Thyroid gland (tissue), 4 donors: ENCODE measurements at regions not wholly inside any gene's neighbourhood (a gene's known extent, or its start where the extent isn't known, plus 50 kb on each side); places are given as distances from the start of the nearest gene placed in this dataset.
A peak's percentile ranks its signal among the peaks of the same experiment; 100 is the strongest.

Source experiments
- DNase-seq, 2 donors: peaks; one replicate each; pipeline ENCODE4 v3.0.0-alpha.2; 2019
- H3K27ac ChIP-seq, 3 donors: fragments of 200-600 bp; sonication (generic); 1 replicate in 2 of 3; 2 replicates in 1 of 3; pipeline ENCODE4 v1.5.1; 2016 to 2019; ENCODE audit warnings: mild to moderate bottlenecking in 1 of 3, moderate library complexity in 1 of 3
- H3K27me3 ChIP-seq: fragments of 200-600 bp; sonication (generic); one replicate; pipeline ENCODE4 v1.5.1; 2019
- H3K36me3 ChIP-seq, 2 donors: fragments of 200-600 bp; sonication (generic); one replicate each; pipeline ENCODE4 v1.5.1; 2016 to 2019
- H3K4me1 ChIP-seq, 2 donors: fragments of 200-600 bp; sonication (generic); one replicate each; pipeline ENCODE4 v1.5.1; 2017 to 2019
- H3K4me3 ChIP-seq, 3 donors: fragments of 200-600 bp; sonication (generic); replicated peaks in 1 of 3; 1 replicate in 2 of 3; 2 replicates in 1 of 3; pipeline ENCODE4 v1.5.1; 2016; ENCODE audit warnings: mild to moderate bottlenecking in 1 of 3
- H3K9me3 ChIP-seq: fragments of 200-600 bp; sonication (generic); one replicate; pipeline ENCODE4 v1.5.1; 2017
- CTCF ChIP-seq, 6 experiments: fragments of 200-600 bp in 3 of 6; fragments of 450-650 bp in 3 of 6; sonication (generic) in 3 of 6; IDR thresholded peaks; one replicate each; pipeline ENCODE4 v1.5.1; 2016 to 2019; ENCODE audit warnings: antibody characterized with exemption in 6 of 6, mild to moderate bottlenecking in 2 of 6, inconsistent platforms in 1 of 6, moderate library complexity in 1 of 6
- POLR2A ChIP-seq, 2 donors: fragments of 450-650 bp; IDR thresholded peaks; one replicate each; pipeline ENCODE4 v1.6.1; 2017; ENCODE audit warnings: antibody characterized with exemption in 2 of 2, mild to moderate bottlenecking in 2 of 2, moderate library complexity in 1 of 2
- WGBS, 2 donors: methylation state at CpG; one replicate each; pipeline ENCODE4 v1.1.5; 2017; 5-methylcytosine and 5-hydroxymethylcytosine counted together
- intact Hi-C: fragments of 100-400 bp; cut with DNase I; formaldehyde crosslinking; loops from one replicate; pipeline ENCODE4 v1.15.1; 2023

- intact Hi-C loops = loop anchor here (10.0 kb wide), 1 partner anchor 654 kb away; the partner anchor contains the start of gene KLF5
- no peaks in the 10 kb centered on the region for H3K27me3 ChIP-seq
- DNase-seq = peak; percentile 60 to 68
- H3K36me3 ChIP-seq = no peaks in the 10 kb centered on the region
- H3K4me3 ChIP-seq = no peak overlapping the region
- TF ChIP-seq CTCF (IDR thresholded peaks at IDR 0.05) = peak; percentile 52 to 94 (median 84)
- TF ChIP-seq POLR2A (IDR thresholded peaks at IDR 0.05) = no peak
- no peaks in the 10 kb centered on the region for H3K9me3 ChIP-seq
- WGBS, 2 donors = 14 to 16% methylated on average over 1 of the region's 1 CpG
- H3K27ac ChIP-seq = no peak overlapping the region
- H3K4me1 ChIP-seq = peaks cover 0 to 4% of the 10 kb centered on the region in 2 donors
These were observed 425.7 kb downstream of the KLF12 start for GRCh38 chr13:73708393-73708985.

GRCh38 chr13:73704587-73704986 lies 429.6 kb downstream of the KLF12 start:
- no peak overlapping the region for H3K27ac ChIP-seq
- WGBS, 2 donors = 96 to 98% methylated on average over 5 of the region's 5 CpGs
- DNase-seq = no peak
- H3K27me3 ChIP-seq = no peaks in the 10 kb centered on the region
- intact Hi-C loops = loop anchor here (10.0 kb wide), 1 partner anchor 650 kb away; the partner anchor contains the start of gene KLF5
- no peaks in the 10 kb centered on the region for H3K36me3 ChIP-seq
- TF ChIP-seq POLR2A (IDR thresholded peaks at IDR 0.05) = no peak
- no peak for TF ChIP-seq CTCF (IDR thresholded peaks at IDR 0.05)
- H3K4me3 ChIP-seq = no peak overlapping the region
- H3K9me3 ChIP-seq = no peaks in the 10 kb centered on the region
- peaks cover 26 to 27% of the 10 kb centered on the region in 2 donors for H3K4me1 ChIP-seq

- Histone ChIP-seq H3K27ac (peak overlapping the region in 2 of 3 donors; percentile 89 to 95), H3K27me3 (no peaks in the 10 kb centered on the region), H3K4me1 (peaks cover 26 to 27% of the 10 kb centered on the region in 2 donors), H3K4me3 (no peak overlapping the region), H3K36me3 (no peaks in the 10 kb centered on the region), H3K9me3 (no peaks in the 10 kb centered on the region)
- TF ChIP-seq POLR2A (IDR thresholded peaks at IDR 0.05) (no peak), CTCF (IDR thresholded peaks at IDR 0.05) (no peak)
- intact Hi-C loops = loop anchor here (10.0 kb wide), 1 partner anchor 649 kb away; the partner anchor contains the start of gene KLF5
- DNase-seq = no peak
- WGBS, 2 donors = 91 to 93% methylated on average over 4 of the region's 4 CpGs
These were observed 430.6 kb downstream of the KLF12 start for GRCh38 chr13:73703606-73704005.

- TF ChIP-seq CTCF (IDR thresholded peaks at IDR 0.05) = no peak
- peak in 1 of 2 donors; percentile 75 for TF ChIP-seq POLR2A (IDR thresholded peaks at IDR 0.05)
These were observed 431.7 kb downstream of the KLF12 start for GRCh38 chr13:73702419-73703071.

GRCh38 chr13:73701160-73701559 lies 433.0 kb downstream of the KLF12 start:
- H3K4me3 ChIP-seq = no peak overlapping the region
- TF ChIP-seq POLR2A (IDR thresholded peaks at IDR 0.05) (no peak), CTCF (IDR thresholded peaks at IDR 0.05) (no peak)
- intact Hi-C loops = loop anchor here (10.0 kb wide), 1 partner anchor 646 kb away; the partner anchor contains the start of gene KLF5
- DNase-seq = no peak
- H3K9me3 ChIP-seq = no peaks in the 10 kb centered on the region
- no peaks in the 10 kb centered on the region for H3K36me3 ChIP-seq
- WGBS, 2 donors = 93 to 97% methylated on average over 1 of the region's 1 CpG
- no peaks in the 10 kb centered on the region for H3K27me3 ChIP-seq
- H3K4me1 ChIP-seq = peaks cover 23 to 26% of the 10 kb centered on the region in 2 donors
- H3K27ac ChIP-seq = peak overlapping the region; percentile 89 to 95 (median 92)

More at GRCh38 chr13:73702419-73703071, 431.7 kb downstream of the KLF12 start:
- Histone ChIP-seq H3K36me3 (no peaks in the 10 kb centered on the region), H3K4me3 (no peak overlapping the region), H3K9me3 (no peaks in the 10 kb centered on the region), H3K27me3 (no peaks in the 10 kb centered on the region), H3K27ac (peak overlapping the region; percentile 89 to 95 (median 92)), H3K4me1 (peaks cover 26 to 27% of the 10 kb centered on the region in 2 donors)
- intact Hi-C loops = loop anchor here (10.0 kb wide), 1 partner anchor 648 kb away; the partner anchor contains the start of gene KLF5
- no peak for DNase-seq
- WGBS, 2 donors = 51 to 58% methylated on average over 8 of the region's 8 CpGs
